ENCODE measurements at regions not wholly inside any gene's neighbourhood (a gene's known extent, or its start where the extent isn't known, plus 50 kb on each side); places are given as distances from the start of the nearest gene placed in this dataset.

DNA sequence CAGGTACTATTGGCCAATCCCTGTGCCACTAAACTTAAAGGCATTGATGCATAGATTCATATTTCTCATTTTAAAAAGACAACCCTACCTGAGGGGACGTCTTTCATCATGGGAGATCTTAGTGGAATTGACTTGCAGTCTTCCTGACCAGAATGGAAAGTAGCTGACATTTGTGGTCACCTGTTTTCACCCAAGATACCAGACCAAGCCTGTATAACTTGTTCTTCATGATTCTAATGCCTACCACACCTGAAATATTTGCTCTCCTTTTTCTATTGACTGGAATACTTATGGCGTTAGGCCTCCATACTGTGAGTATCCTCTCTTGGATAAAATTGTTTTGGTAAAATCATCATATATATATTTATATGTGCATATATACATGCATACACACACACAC is 54.7 kb upstream of the XCR1 start:
- Histone ChIP-seq H3K4me3 (no peak overlapping the region), H3K27me3 (ENCODE audit: low read depth) (no peaks in the 10 kb centered on the region), H3K9me3 (replicated peaks) (no peaks in the 10 kb centered on the region), H3K4me1 (no peaks in the 10 kb centered on the region), H3K27ac (replicated peaks) (no peak overlapping the region), H3K36me3 (no peaks in the 10 kb centered on the region)
- intact Hi-C loops (cut with micrococcal nuclease) = no loop called here
- DNase-seq = no peak
- TF ChIP-seq, protein P1, sequence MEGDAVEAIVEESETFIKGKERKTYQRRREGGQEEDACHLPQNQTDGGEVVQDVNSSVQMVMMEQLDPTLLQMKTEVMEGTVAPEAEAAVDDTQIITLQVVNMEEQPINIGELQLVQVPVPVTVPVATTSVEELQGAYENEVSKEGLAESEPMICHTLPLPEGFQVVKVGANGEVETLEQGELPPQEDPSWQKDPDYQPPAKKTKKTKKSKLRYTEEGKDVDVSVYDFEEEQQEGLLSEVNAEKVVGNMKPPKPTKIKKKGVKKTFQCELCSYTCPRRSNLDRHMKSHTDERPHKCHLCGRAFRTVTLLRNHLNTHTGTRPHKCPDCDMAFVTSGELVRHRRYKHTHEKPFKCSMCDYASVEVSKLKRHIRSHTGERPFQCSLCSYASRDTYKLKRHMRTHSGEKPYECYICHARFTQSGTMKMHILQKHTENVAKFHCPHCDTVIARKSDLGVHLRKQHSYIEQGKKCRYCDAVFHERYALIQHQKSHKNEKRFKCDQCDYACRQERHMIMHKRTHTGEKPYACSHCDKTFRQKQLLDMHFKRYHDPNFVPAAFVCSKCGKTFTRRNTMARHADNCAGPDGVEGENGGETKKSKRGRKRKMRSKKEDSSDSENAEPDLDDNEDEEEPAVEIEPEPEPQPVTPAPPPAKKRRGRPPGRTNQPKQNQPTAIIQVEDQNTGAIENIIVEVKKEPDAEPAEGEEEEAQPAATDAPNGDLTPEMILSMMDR (IDR thresholded peaks at IDR 0.05; ENCODE audit: borderline replicate concordance) = no peak

DNA sequence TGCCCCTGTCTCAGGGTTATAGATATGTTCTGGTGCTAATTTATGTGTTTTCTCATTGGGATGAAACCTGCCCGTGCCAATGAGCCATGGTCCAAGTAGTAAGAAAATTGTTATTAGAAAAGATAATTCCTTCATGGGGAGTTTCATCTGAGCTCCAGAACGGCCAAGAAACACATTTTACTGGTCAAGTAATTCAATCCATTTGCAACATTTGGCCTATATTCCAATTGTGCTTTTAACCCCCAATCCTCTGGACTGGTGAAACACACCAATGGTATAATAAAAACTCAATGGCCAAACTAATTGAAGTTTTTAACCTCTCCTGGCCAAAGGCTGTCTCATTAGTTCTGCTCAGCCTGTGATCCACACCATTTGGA is 53.7 kb upstream of the XCR1 start:
- Histone ChIP-seq H3K27ac (replicated peaks) (no peak overlapping the region), H3K9me3 (replicated peaks) (no peaks in the 10 kb centered on the region), H3K4me1 (no peaks in the 10 kb centered on the region), H3K27me3 (ENCODE audit: low read depth) (no peaks in the 10 kb centered on the region), H3K36me3 (no peaks in the 10 kb centered on the region), H3K4me3 (no peak overlapping the region)
- TF ChIP-seq, protein P1 (IDR thresholded peaks at IDR 0.05; ENCODE audit: borderline replicate concordance) = no peak
- no peak for DNase-seq
- intact Hi-C loops (cut with micrococcal nuclease) = no loop called here

DNA sequence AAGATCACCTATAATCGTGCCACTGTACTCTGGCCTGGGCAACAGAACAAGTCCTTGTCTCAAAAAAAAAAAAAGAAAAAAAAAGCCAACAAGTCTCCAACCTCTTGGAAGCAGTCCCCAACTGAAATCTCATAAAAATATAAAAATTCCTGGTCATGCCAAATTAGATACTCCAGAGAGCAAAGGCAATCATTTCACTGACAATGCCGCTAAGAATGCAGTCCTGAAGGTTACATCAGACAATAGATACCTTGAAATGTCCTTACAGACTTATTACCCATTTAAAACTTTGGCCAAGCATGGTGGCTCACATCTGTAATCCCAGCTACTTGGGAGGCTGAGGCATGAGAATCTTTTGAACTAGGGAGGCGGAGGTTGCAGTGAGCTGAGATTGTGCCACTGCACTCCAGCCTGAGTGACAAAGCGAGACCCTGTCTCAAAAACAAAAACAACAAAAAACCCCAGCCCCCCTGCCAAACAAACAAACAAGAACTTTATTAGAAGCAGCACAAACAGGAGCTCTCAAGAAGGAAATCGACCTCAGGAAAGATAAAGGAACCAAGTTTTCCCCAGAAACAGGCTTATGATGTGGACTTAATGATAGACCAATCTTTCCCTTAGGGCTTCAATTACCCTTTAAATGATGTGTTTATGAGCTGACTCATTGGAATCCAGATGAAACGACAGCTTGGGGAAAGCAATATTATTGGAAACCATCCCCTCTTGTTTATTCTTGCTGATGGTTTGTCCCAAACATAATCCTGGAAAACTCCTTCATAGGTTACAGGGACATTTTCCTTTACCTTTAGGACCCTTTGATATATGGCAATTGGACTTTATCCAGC is 53.1 kb upstream of the XCR1 start:
- H3K27ac ChIP-seq (replicated peaks) = no peak overlapping the region
- H3K27me3 ChIP-seq (ENCODE audit: low read depth) = no peaks in the 10 kb centered on the region
- TF ChIP-seq, protein P1 (IDR thresholded peaks at IDR 0.05; ENCODE audit: borderline replicate concordance) = no peak
- no peak overlapping the region for H3K4me3 ChIP-seq
- no peaks in the 10 kb centered on the region for H3K9me3 ChIP-seq (replicated peaks)
- no peaks in the 10 kb centered on the region for H3K36me3 ChIP-seq
- no peaks in the 10 kb centered on the region for H3K4me1 ChIP-seq
- no peak for DNase-seq
- intact Hi-C loops (cut with micrococcal nuclease) = no loop called here

DNA sequence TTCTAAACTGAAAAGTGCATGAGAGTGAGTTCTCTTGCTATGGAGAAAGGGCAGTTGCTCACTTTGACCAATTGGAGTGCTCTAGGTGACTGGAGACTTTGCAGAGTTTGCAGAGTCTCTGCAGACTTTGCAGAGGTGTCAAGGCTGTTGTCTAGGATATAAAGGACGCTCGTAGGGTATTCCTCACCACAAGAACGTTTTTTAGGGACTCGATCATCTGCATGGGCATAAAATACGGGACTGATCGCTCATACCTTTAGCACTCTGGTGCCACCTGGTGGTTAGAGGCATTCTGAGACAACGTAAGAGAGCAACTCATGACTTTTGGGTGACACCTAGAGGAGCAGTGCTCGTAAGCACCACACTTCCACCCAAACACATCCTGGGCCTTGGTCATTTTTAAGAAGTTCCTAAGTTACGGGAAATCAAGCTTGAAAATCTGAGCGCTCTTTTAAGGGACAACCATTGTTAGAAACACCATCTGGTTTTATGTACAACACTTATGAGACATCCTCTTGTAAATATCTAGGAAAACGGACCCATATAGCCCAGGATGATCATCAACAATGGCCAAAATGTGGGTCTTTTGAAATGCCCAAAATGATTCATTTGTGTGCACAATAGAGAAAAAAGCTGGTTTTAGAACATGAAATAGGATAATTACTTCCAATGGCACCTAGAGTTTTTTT is 51.6 kb upstream of the XCR1 start:
- Histone ChIP-seq H3K36me3 (no peaks in the 10 kb centered on the region), H3K9me3 (replicated peaks) (no peaks in the 10 kb centered on the region), H3K27ac (replicated peaks) (no peak overlapping the region), H3K27me3 (ENCODE audit: low read depth) (no peaks in the 10 kb centered on the region), H3K4me1 (no peaks in the 10 kb centered on the region), H3K4me3 (peak overlapping the region; percentile 36)
- DNase-seq = peak; percentile 77
- TF ChIP-seq, protein P1 (IDR thresholded peaks at IDR 0.05; ENCODE audit: borderline replicate concordance) = peak; percentile 97
- intact Hi-C loops (cut with micrococcal nuclease) = loop anchor here (2.0 to 10.0 kb wide), 2 partner anchors 140 to 324 kb away; no protein-coding TSS in a partner anchor

All from left ventricle myocardium inferior (tissue), 1 donor.